BLaER1 treated with 17β-estradiol and CSF1 and Interleukin-3, amounts not matched to agents 10 nM and 100 nM (cell line): ENCODE measurements at regions not wholly inside any gene's neighbourhood (a gene's known extent, or its start where the extent isn't known, plus 50 kb on each side); places are given as distances from the start of the nearest gene placed in this dataset.
A peak's percentile ranks its signal among the peaks of the same experiment; 100 is the strongest.
"Not testable (repeated sequence)": the region's sequence is repeated elsewhere in the genome, so short reads cannot be mapped to it uniquely, and the experiment has no call there.

Source experiments
- H3K27ac ChIP-seq, 11 experiments: shearing (Covaris generic); formaldehyde crosslinking; 2 replicates each; pipeline ENCODE4 v1.8.1; 2022
- H3K27me3 ChIP-seq, 11 experiments: shearing (Covaris generic); formaldehyde crosslinking; 2 replicates each; pipeline ENCODE4 v1.8.1; 2022
- H3K36me3 ChIP-seq, 11 experiments: shearing (Covaris generic); formaldehyde crosslinking; 2 replicates each; pipeline ENCODE4 v1.8.1; 2022
- H3K4me1 ChIP-seq, 10 experiments: shearing (Covaris generic); formaldehyde crosslinking; 2 replicates each; pipeline ENCODE4 v1.8.1; 2022
- H3K4me2 ChIP-seq, 11 experiments: shearing (Covaris generic); formaldehyde crosslinking; 2 replicates each; pipeline ENCODE4 v1.8.1; 2022
- H3K4me3 ChIP-seq, 10 experiments: shearing (Covaris generic); formaldehyde crosslinking; 2 replicates each; pipeline ENCODE4 v1.8.1; 2022
- H3K9ac ChIP-seq, 11 experiments: shearing (Covaris generic); formaldehyde crosslinking; 2 replicates each; pipeline ENCODE4 v1.8.1; 2022
- H3K9me3 ChIP-seq, 11 experiments: shearing (Covaris generic); formaldehyde crosslinking; replicated peaks in 1 of 11; 2 replicates each; pipeline ENCODE4 v1.8.1; 2022
- H4K20me1 ChIP-seq, 11 experiments: shearing (Covaris generic); formaldehyde crosslinking; 2 replicates each; pipeline ENCODE4 v1.8.1; 2022
- Cebpa-rat ChIP-seq, 11 experiments: shearing (Covaris generic); IDR thresholded peaks; 2 replicates each; pipeline ENCODE4 v1.8.1; 2022

- H3K36me3 ChIP-seq = no peaks in the 10 kb centered on the region
- TF ChIP-seq Cebpa-rat (IDR thresholded peaks at IDR 0.05) = no peak
- H3K4me3 ChIP-seq = no peak overlapping the region
- H3K9me3 ChIP-seq = peaks cover 0 to 4% (median 0%) of the 10 kb centered on the region in 11 experiments; a peak in 1 of 22 replicates
- no peak overlapping the region for H3K27ac ChIP-seq
- no peaks in the 10 kb centered on the region for H3K27me3 ChIP-seq
- no peak overlapping the region for H3K9ac ChIP-seq
- peaks cover 0 to 4% (median under 1%) of the 10 kb centered on the region in 10 experiments; a peak in 6 of 20 replicates for H3K4me1 ChIP-seq
- H3K4me2 ChIP-seq = no peak overlapping the region
- H4K20me1 ChIP-seq = no peaks in the 10 kb centered on the region
Observed at GRCh38 chr2:188000189-188000588, 291.5 kb upstream of the GULP1 start.

DNA sequence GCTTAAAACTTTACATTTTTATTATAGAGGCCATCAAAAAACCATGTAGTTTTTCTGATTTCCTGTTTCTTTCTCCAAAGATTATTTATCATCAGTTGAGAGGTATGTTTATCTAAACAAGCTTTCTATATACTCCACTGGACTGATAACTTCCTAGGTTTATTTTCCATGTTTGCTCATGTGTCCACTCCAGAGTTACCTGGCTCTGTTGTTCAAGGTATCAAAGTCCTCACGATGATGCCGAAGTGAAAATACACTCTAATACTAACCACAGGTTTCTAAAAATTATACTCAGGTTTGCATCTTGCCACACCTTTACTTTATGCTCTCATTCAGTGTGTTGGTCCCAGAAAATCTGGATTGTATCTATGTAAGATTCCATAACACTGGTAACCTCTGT, 287.9 kb upstream of the GULP1 start:
- Histone ChIP-seq H3K4me3 (no peak overlapping the region), H4K20me1 (no peaks in the 10 kb centered on the region), H3K27me3 (no peaks in the 10 kb centered on the region), H3K9me3 (no peaks in the 10 kb centered on the region), H3K36me3 (no peaks in the 10 kb centered on the region), H3K4me1 (no peaks in the 10 kb centered on the region), H3K9ac (no peak overlapping the region), H3K4me2 (no peak overlapping the region), H3K27ac (no peak overlapping the region)
- TF ChIP-seq Cebpa-rat (IDR thresholded peaks at IDR 0.05) = no peak

GRCh38 chr2:188013767-188014166, 277.9 kb upstream of the GULP1 start:
- no peaks in the 10 kb centered on the region for H3K27me3 ChIP-seq
- H3K27ac ChIP-seq = no peak overlapping the region
- H4K20me1 ChIP-seq = no peaks in the 10 kb centered on the region
- peaks cover 0 to 1% (median 0%) of the 10 kb centered on the region in 11 experiments; a peak in 1 of 22 replicates for H3K9me3 ChIP-seq
- no peaks in the 10 kb centered on the region for H3K36me3 ChIP-seq
- H3K4me3 ChIP-seq = no peak overlapping the region
- no peak for TF ChIP-seq Cebpa-rat (IDR thresholded peaks at IDR 0.05)
- H3K9ac ChIP-seq = no peak overlapping the region
- no peak overlapping the region for H3K4me2 ChIP-seq
- H3K4me1 ChIP-seq = no peaks in the 10 kb centered on the region; a peak in 2 of 20 replicates

GRCh38 chr2:188016917-188017316, 274.8 kb upstream of the GULP1 start:
- no peaks in the 10 kb centered on the region for H3K27me3 ChIP-seq
- H3K4me3 ChIP-seq = no peak overlapping the region
- no peak overlapping the region for H3K27ac ChIP-seq
- no peaks in the 10 kb centered on the region for H4K20me1 ChIP-seq
- no peaks in the 10 kb centered on the region for H3K4me1 ChIP-seq
- H3K4me2 ChIP-seq = no peak overlapping the region
- H3K9ac ChIP-seq = no peak overlapping the region
- no peaks in the 10 kb centered on the region for H3K36me3 ChIP-seq
- H3K9me3 ChIP-seq = peaks cover 15 to 24% (median 20%) of the 10 kb centered on the region in 11 experiments
- TF ChIP-seq Cebpa-rat (IDR thresholded peaks at IDR 0.05) = no peak

GRCh38 chr2:188022389-188022788, 269.3 kb upstream of the GULP1 start:
- H3K4me2 ChIP-seq = no peak overlapping the region
- no peak overlapping the region for H3K27ac ChIP-seq
- H3K36me3 ChIP-seq = no peaks in the 10 kb centered on the region
- no peaks in the 10 kb centered on the region for H4K20me1 ChIP-seq
- H3K4me1 ChIP-seq = no peaks in the 10 kb centered on the region
- peaks cover 15 to 24% (median 20%) of the 10 kb centered on the region in 11 experiments for H3K9me3 ChIP-seq
- no peak overlapping the region for H3K9ac ChIP-seq
- no peak for TF ChIP-seq Cebpa-rat (IDR thresholded peaks at IDR 0.05)
- no peaks in the 10 kb centered on the region for H3K27me3 ChIP-seq
- H3K4me3 ChIP-seq = no peak overlapping the region

DNA sequence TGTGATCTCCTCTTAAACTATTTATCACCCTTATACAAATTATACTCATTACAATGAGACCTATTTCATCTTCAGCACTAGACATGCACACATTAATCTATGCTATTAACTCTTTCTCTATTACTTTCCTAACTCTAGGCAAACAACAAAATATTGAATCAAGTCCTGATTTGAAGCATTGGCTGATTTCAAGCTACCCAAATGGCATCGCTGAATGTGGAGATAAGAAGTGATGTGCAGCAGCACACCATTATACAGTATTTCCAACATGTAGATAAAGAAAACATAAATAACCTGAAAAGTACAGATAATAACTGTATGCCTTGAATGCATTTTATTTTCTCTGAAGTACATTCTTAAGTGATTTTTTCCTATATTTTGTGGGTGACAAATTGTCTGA, 268.6 kb upstream of the GULP1 start:
- no peak overlapping the region for H3K9ac ChIP-seq
- no peak overlapping the region for H3K27ac ChIP-seq
- peaks cover 15 to 24% (median 20%) of the 10 kb centered on the region in 11 experiments for H3K9me3 ChIP-seq
- TF ChIP-seq Cebpa-rat (IDR thresholded peaks at IDR 0.05) = no peak
- H3K27me3 ChIP-seq = no peaks in the 10 kb centered on the region
- no peak overlapping the region for H3K4me3 ChIP-seq
- no peaks in the 10 kb centered on the region for H3K36me3 ChIP-seq
- no peaks in the 10 kb centered on the region for H4K20me1 ChIP-seq
- no peak overlapping the region for H3K4me2 ChIP-seq
- H3K4me1 ChIP-seq = peaks cover 0 to 3% (median 1%) of the 10 kb centered on the region in 10 experiments; a peak in 10 of 20 replicates

GRCh38 chr2:188024811-188025210, 266.9 kb upstream of the GULP1 start:
- Histone ChIP-seq H3K27ac (no peak overlapping the region), H4K20me1 (no peaks in the 10 kb centered on the region), H3K9ac (no peak overlapping the region), H3K9me3 (peaks cover 9 to 12% (median 10%) of the 10 kb centered on the region in 11 experiments), H3K4me3 (no peak overlapping the region), H3K27me3 (no peaks in the 10 kb centered on the region), H3K36me3 (no peaks in the 10 kb centered on the region), H3K4me1 (peaks cover 0 to 12% (median 9%) of the 10 kb centered on the region in 10 experiments; a peak in 10 of 20 replicates), H3K4me2 (no peak overlapping the region)
- TF ChIP-seq Cebpa-rat (IDR thresholded peaks at IDR 0.05) = no peak

DNA sequence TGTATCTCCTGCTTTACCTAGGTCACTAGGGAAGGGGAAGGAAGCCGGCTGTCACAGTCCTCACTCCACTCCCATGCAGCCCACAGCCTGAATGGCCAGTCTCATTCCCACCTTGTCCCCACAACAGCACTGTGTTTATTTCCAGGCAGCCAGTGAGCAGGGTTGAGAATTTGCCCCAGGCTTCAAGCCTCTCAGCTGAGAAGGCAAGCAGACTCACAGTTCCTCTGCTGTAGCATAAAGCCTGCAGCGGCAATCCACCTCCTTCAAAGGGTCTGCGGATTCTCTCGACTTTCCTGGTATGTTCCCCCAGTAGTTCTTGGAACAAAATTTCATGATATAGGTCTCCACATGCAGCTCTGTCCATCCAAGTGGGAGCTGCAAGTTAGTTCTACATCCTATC, 262.9 kb upstream of the GULP1 start:
- Histone ChIP-seq H3K4me3 (no peak overlapping the region), H3K4me1 (peaks cover 0 to 12% (median 9%) of the 10 kb centered on the region in 10 experiments; a peak in 10 of 20 replicates), H3K9me3 (no peaks in the 10 kb centered on the region), H3K27me3 (no peaks in the 10 kb centered on the region), H3K36me3 (no peaks in the 10 kb centered on the region), H3K4me2 (peak overlapping the region in 7 of 11 experiments; percentile 12 to 42 (median 35); a peak in 10 of 22 replicates), H4K20me1 (no peaks in the 10 kb centered on the region), H3K27ac (no peak overlapping the region), H3K9ac (no peak overlapping the region)
- TF ChIP-seq Cebpa-rat (IDR thresholded peaks at IDR 0.05) = no peak

GRCh38 chr2:188032306-188032705, 259.4 kb upstream of the GULP1 start:
- H3K36me3 ChIP-seq = no peaks in the 10 kb centered on the region
- H3K4me2 ChIP-seq = no peak overlapping the region
- H3K9ac ChIP-seq = no peak overlapping the region
- H3K4me3 ChIP-seq = no peak overlapping the region
- H3K27me3 ChIP-seq = no peaks in the 10 kb centered on the region
- peaks cover 0 to 12% (median 9%) of the 10 kb centered on the region in 10 experiments; a peak in 10 of 20 replicates for H3K4me1 ChIP-seq
- no peak overlapping the region for H3K27ac ChIP-seq
- no peak for TF ChIP-seq Cebpa-rat (IDR thresholded peaks at IDR 0.05)
- H3K9me3 ChIP-seq = no peaks in the 10 kb centered on the region
- no peaks in the 10 kb centered on the region for H4K20me1 ChIP-seq

DNA sequence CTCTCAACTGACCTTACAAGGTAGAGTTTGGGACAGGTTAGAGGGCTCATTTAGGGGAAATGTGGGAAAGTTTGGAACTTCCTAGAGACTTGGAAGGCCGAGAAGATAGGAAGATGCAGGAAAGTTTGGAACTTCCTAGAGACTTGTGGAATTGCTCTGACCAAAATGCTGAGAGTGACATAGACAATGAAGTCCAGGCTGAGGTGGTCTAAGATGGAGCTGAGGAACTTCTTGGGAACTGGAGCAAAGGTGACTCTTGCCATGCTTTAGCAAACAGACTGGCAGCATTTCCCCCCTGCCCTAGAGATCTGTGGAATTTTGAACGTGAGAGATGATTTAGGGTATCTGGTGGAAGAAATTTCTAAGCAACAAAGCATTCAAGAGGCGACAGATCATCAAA, 258.9 kb upstream of the GULP1 start:
- no peak overlapping the region for H3K9ac ChIP-seq
- no peak overlapping the region for H3K4me2 ChIP-seq
- H3K27ac ChIP-seq = no peak overlapping the region
- no peak for TF ChIP-seq Cebpa-rat (IDR thresholded peaks at IDR 0.05)
- H3K36me3 ChIP-seq = no peaks in the 10 kb centered on the region
- no peaks in the 10 kb centered on the region for H3K9me3 ChIP-seq
- peaks cover 0 to 11% (median 9%) of the 10 kb centered on the region in 10 experiments; a peak in 10 of 20 replicates for H3K4me1 ChIP-seq
- no peaks in the 10 kb centered on the region for H3K27me3 ChIP-seq
- no peak overlapping the region for H3K4me3 ChIP-seq
- H4K20me1 ChIP-seq = no peaks in the 10 kb centered on the region

DNA sequence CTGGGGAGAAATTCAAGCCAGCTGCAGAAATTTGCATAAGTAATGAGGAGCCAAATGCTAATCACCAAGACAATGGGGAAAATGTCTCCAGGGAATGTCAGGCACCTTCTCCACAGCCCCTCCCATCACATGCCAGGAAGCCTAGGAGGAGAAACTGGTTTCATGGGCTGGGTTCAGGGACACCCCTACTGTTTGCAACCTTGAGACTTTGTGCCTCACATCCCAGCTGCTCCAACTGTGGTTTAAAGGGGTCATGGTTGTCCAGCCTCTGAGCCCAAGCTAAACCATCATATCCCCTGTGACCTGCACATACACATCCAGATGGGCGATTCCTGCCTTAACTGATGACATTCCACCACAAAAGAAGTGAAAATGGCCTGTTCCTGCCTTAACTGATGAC, 258.4 kb upstream of the GULP1 start:
- H3K36me3 ChIP-seq, H3K27me3 ChIP-seq, H3K4me1 ChIP-seq, H3K4me2 ChIP-seq, H3K9ac ChIP-seq, H4K20me1 ChIP-seq, H3K27ac ChIP-seq, H3K9me3 ChIP-seq, H3K4me3 ChIP-seq: not testable (repeated sequence)

DNA sequence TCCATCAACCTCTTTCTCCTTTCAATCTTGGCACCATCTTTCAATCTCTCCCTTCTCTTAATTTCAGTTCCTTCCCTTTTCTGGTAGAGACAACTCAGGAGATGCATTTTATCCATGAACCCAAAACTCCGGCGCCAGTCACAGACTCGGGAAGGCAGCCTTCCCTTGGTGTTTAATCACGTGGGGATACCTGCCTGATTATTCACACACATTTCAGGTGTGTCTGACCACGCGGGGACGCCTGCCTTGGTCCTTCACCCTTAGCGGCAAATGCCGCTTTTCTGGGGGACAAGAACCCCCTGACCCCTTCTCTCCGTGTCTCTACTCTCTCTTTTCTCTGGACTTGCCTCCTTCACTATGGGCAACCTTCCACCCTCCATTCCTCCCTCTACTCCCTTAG, 257.6 kb upstream of the GULP1 start:
- H3K4me2 ChIP-seq = not testable (repeated sequence)

DNA sequence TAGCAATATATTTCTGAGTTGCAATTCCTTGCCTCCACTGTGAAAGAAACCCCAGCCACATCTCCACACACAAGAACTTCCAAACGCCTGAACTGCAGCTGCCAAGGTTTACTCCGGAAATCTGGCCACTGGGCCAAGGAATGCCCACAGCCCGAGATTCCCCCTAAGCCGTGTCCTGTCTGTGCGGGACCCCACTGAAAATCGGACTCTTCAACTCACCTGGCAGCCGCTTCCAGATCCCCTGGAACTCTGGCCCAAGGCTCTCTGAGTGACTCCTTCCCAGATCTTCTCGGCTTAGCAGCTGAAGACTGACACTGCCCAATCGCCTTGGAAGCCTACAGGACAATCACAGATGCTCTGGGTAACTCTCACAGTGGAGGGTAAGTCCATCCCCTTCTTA, 256.3 kb upstream of the GULP1 start:
- not testable (repeated sequence) for H3K4me2 ChIP-seq, H3K4me1 ChIP-seq, H3K27ac ChIP-seq, H3K9me3 ChIP-seq, H3K9ac ChIP-seq, H3K36me3 ChIP-seq, H3K4me3 ChIP-seq, H4K20me1 ChIP-seq, H3K27me3 ChIP-seq

More for the DNA sequence above, 257.6 kb upstream of the GULP1 start:
- H3K9ac ChIP-seq, H3K36me3 ChIP-seq, H3K4me3 ChIP-seq, H4K20me1 ChIP-seq, H3K4me1 ChIP-seq, H3K27me3 ChIP-seq, H3K9me3 ChIP-seq, H3K27ac ChIP-seq: not testable (repeated sequence)

DNA sequence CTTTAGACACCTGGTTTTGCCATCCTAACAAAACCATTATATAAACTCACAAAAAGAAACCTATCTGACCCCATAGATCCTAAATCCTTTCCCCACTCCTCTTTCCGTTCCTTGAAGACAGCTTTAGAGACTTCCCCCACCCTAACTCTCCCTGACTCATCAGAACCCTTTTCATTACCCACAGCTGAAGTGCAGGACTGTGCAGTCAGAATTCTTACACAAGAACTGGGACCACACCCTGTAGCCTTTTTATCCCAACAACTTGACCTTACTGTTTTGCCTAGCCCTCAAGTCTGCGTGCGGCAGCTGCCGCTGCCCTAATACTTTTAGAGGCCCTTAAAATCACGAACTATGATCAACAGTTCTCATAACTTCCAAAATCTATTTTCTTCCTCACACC, 254.9 kb upstream of the GULP1 start:
- H3K4me3 ChIP-seq, H3K9ac ChIP-seq: not testable (repeated sequence)

More for the DNA sequence above, 254.9 kb upstream of the GULP1 start:
- H4K20me1 ChIP-seq, H3K27ac ChIP-seq, H3K27me3 ChIP-seq, H3K4me1 ChIP-seq, H3K4me2 ChIP-seq, H3K36me3 ChIP-seq, H3K9me3 ChIP-seq: not testable (repeated sequence)
